HCT116 (cell line): ENCODE measurements at regions not wholly inside any gene's neighbourhood (a gene's known extent, or its start where the extent isn't known, plus 50 kb on each side); places are given as distances from the start of the nearest gene placed in this dataset.

Experiments
- ATAC-seq: fragments of 200-7000 bp; cut with Tn5 transposase; 2 replicates; pipeline ENCODE4 v1.9.1; 2020; ENCODE audit warnings: mild to moderate bottlenecking, moderate library complexity
- BruUV-seq: library from RNA; stranded (reverse); fragments of 400-500 nt; replicated peaks from 2 replicates; lab custom pipeline; 2021; lab: Mats Ljungman, UMichigan
- CTCF ChIA-PET: fragments of 300-600 bp; sonication (Branson Sonifier 250); formaldehyde crosslinking; loops from one replicate; lab custom pipeline; 2021; ENCODE audit warnings: antibody characterized with exemption; lab: Charles Lee
- POLR2A ChIA-PET: fragments of 300-600, 350-600 bp; sonication (Branson Sonifier 250); formaldehyde crosslinking; loops from one replicate; lab custom pipeline; 2021; ENCODE audit warnings: antibody characterized with exemption; lab: Charles Lee
- RAD21 ChIA-PET, 2 experiments: fragments of 300-600 bp; sonication (Branson Sonifier 250); formaldehyde crosslinking; loops; one replicate each; lab custom pipeline; 2023; ENCODE audit warnings: low total read pairs in 2 of 2; ENCODE audit not compliant: uncharacterized antibody in 2 of 2, unreplicated experiment in 2 of 2, low non-redundant PET in 1 of 2; lab: Charles Lee
- DNase-seq: peaks from one replicate; pipeline ENCODE4 v3.0.0-alpha.2; 2010; ENCODE audit warnings: low read depth, low spot score
- H2AFZ ChIP-seq: fragments of 200-600 bp; shearing (Covaris generic), sonication (generic); 2 replicates; pipeline ENCODE4 v1.6.1; 2017; ENCODE audit warnings: low read depth, mixed run types, mixed read lengths, antibody characterized with exemption, low read length; ENCODE audit not compliant: poor library complexity, severe bottlenecking
- H3K27ac ChIP-seq: 2 replicates; pipeline ENCODE4 v1.5.1; 2012; ENCODE audit warnings: low read depth, low read length
- H3K27me3 ChIP-seq: fragments of 200-600 bp; sonication (generic); 2 replicates; pipeline ENCODE4 v1.6.1; 2016; ENCODE audit warnings: mixed run types, low read length, mixed read lengths; ENCODE audit not compliant: insufficient read depth
- H3K36me3 ChIP-seq, 2 experiments: fragments of 200-500 bp in 1 of 2; fragments of 200-600 bp in 1 of 2; sonication (Bioruptor generic) in 1 of 2; sonication (generic) in 1 of 2; 2 replicates each; pipeline versions ENCODE4 v1.5.1 to v1.6.1; 2014 to 2016; ENCODE audit warnings: low read length in 2 of 2, inconsistent platforms in 1 of 2, mixed read lengths in 1 of 2, mixed run types in 1 of 2; ENCODE audit not compliant: insufficient read depth in 2 of 2, control insufficient read depth in 1 of 2
- H3K4me1 ChIP-seq, 2 experiments: fragments of 200-600 bp in 1 of 2; sonication (generic) in 1 of 2; 2 replicates each; pipeline versions ENCODE4 v1.5.1 to v1.6.1; 2012 to 2017; ENCODE audit warnings: low read length in 2 of 2, inconsistent platforms in 1 of 2, mild to moderate bottlenecking in 1 of 2, mixed read lengths in 1 of 2, mixed run types in 1 of 2, moderate library complexity in 1 of 2; ENCODE audit not compliant: insufficient read depth in 2 of 2, control insufficient read depth in 1 of 2
- H3K4me2 ChIP-seq: fragments of 200-600 bp; sonication (generic); 2 replicates; pipeline ENCODE4 v1.6.1; 2017; ENCODE audit warnings: mixed run types, low read length, mixed read lengths
- H3K4me3 ChIP-seq, 2 experiments: fragments of 200-600 bp in 1 of 2; sonication (generic) in 1 of 2; replicated peaks in 1 of 2; 2 replicates each; pipeline ENCODE4 v1.5.1; 2011 to 2016; ENCODE audit warnings: low read length in 2 of 2, control low read depth in 1 of 2, low read depth in 1 of 2, mild to moderate bottlenecking in 1 of 2, mixed read lengths in 1 of 2, mixed run types in 1 of 2
- H3K79me2 ChIP-seq: fragments of 200-600 bp; sonication (generic); 2 replicates; pipeline ENCODE4 v1.6.1; 2017; ENCODE audit warnings: mild to moderate bottlenecking, mixed run types, low read length, moderate library complexity, mixed read lengths; ENCODE audit not compliant: insufficient read depth
- H3K9ac ChIP-seq: fragments of 200-600 bp; sonication (generic); 2 replicates; pipeline ENCODE4 v1.6.1; 2016; ENCODE audit warnings: low read length, mixed read lengths
- H3K9me2 ChIP-seq: fragments of 200-600 bp; sonication (generic), shearing (Covaris generic); 2 replicates; pipeline ENCODE4 v1.6.1; 2017; ENCODE audit warnings: mixed run types, mild to moderate bottlenecking, moderate library complexity; ENCODE audit not compliant: insufficient read depth
- H3K9me3 ChIP-seq, 2 experiments: fragments of 200-500 bp in 1 of 2; fragments of 200-600 bp in 1 of 2; sonication (Bioruptor generic) in 1 of 2; sonication (generic) in 1 of 2; 2 replicates each; pipeline ENCODE4 v1.6.1; 2014 to 2017; ENCODE audit warnings: low read length in 2 of 2, mixed read lengths in 2 of 2, inconsistent platforms in 1 of 2, low read depth in 1 of 2, mild to moderate bottlenecking in 1 of 2, mixed run types in 1 of 2, moderate library complexity in 1 of 2; ENCODE audit not compliant: control insufficient read depth in 1 of 2, insufficient read depth in 1 of 2
- H4K20me1 ChIP-seq: fragments of 200-600 bp; sonication (generic), shearing (Covaris generic); 2 replicates; pipeline ENCODE4 v1.6.1; 2017; ENCODE audit warnings: mixed run types, mild to moderate bottlenecking, moderate library complexity; ENCODE audit not compliant: insufficient read depth
- CEBPB ChIP-seq: IDR thresholded peaks from 2 replicates; pipeline ENCODE4 v1.6.1; 2012; ENCODE audit warnings: low read depth
- EGR1 ChIP-seq: IDR thresholded peaks from 2 replicates; pipeline ENCODE4 v1.6.1; 2012; ENCODE audit warnings: low read depth
- ELF1 ChIP-seq: IDR thresholded peaks from 2 replicates; pipeline ENCODE4 v1.6.1; 2012; ENCODE audit warnings: low read depth, borderline replicate concordance
- EZH2 ChIP-seq: fragments of 200-600 bp; sonication (generic); IDR thresholded peaks from 2 replicates; pipeline ENCODE4 v1.6.1; 2017; ENCODE audit warnings: antibody characterized with exemption, mixed run types
- EZH2phosphoT487 ChIP-seq: fragments of 200-600 bp; IDR thresholded peaks from 2 replicates; pipeline ENCODE4 v1.6.1; 2018; ENCODE audit warnings: antibody characterized with exemption, borderline replicate concordance
- FOSL1 ChIP-seq: IDR thresholded peaks from 2 replicates; pipeline ENCODE4 v1.6.1; 2012; ENCODE audit warnings: low read depth
- JUND ChIP-seq: IDR thresholded peaks from 2 replicates; pipeline ENCODE4 v1.6.1; 2012
- RAD21 ChIP-seq: IDR thresholded peaks from 2 replicates; pipeline ENCODE4 v1.6.1; 2012; ENCODE audit warnings: low read depth, mild to moderate bottlenecking
- SIN3A ChIP-seq: IDR thresholded peaks from 2 replicates; pipeline ENCODE4 v1.6.1; 2012; ENCODE audit warnings: low read depth
- SP1 ChIP-seq: IDR thresholded peaks from 2 replicates; pipeline ENCODE4 v1.6.1; 2012; ENCODE audit warnings: low read depth
- SRF ChIP-seq: IDR thresholded peaks from 2 replicates; pipeline ENCODE4 v1.6.1; 2012; ENCODE audit warnings: low read depth
- TCF7L2 ChIP-seq: IDR thresholded peaks from 2 replicates; pipeline ENCODE4 v1.7.0; 2011; ENCODE audit warnings: borderline replicate concordance, inconsistent platforms; ENCODE audit not compliant: insufficient read depth, insufficient read length; ENCODE audit errors: extremely low read depth
- YY1 ChIP-seq: IDR thresholded peaks from 2 replicates; pipeline ENCODE4 v1.6.1; 2011; ENCODE audit warnings: low read length, low read depth, moderate library complexity, mild to moderate bottlenecking; ENCODE audit not compliant: insufficient replicate concordance; ENCODE audit errors: extremely low read depth
- ZFX ChIP-seq: fragments of 450-650 bp; IDR thresholded peaks from 2 replicates; pipeline ENCODE4 v1.6.1; 2017
- ZNF274 ChIP-seq: fragments of 200-500 bp; sonication (Bioruptor generic); IDR thresholded peaks from 2 replicates; pipeline ENCODE4 v1.6.1; 2014; ENCODE audit warnings: mild to moderate bottlenecking, low read depth, low read length, inconsistent platforms
- intact Hi-C: fragments of 100-400 bp; cut with micrococcal nuclease; formaldehyde crosslinking; loops from 2 replicates; pipeline ENCODE4 v1.10.0; 2022
- TF ChIP-seq, protein P1 (sequence below): IDR thresholded peaks from 2 replicates; pipeline ENCODE4 v1.6.1; 2012
- TF ChIP-seq, protein P2 (sequence below): IDR thresholded peaks from 2 replicates; pipeline ENCODE4 v1.6.1; 2012
- TF ChIP-seq, protein P3 (sequence below): IDR thresholded peaks from 2 replicates; pipeline ENCODE4 v1.6.1; 2012; ENCODE audit warnings: low read depth
- TF ChIP-seq, protein P4 (sequence below), 3 experiments: fragments of 200-600 bp in 1 of 3; sonication (generic) in 1 of 3; IDR thresholded peaks in 2 of 3; conservative IDR thresholded peaks in 1 of 3; 2 replicates each; pipeline ENCODE4 v1.5.1; 2012 to 2017; ENCODE audit warnings: low read depth in 2 of 3, low read length in 2 of 3, antibody characterized with exemption in 1 of 3, borderline replicate concordance in 1 of 3, control low read depth in 1 of 3, mild to moderate bottlenecking in 1 of 3, mixed read lengths in 1 of 3, mixed run types in 1 of 3, moderate library complexity in 1 of 3; ENCODE audit not compliant: insufficient read depth in 1 of 3

DNA sequence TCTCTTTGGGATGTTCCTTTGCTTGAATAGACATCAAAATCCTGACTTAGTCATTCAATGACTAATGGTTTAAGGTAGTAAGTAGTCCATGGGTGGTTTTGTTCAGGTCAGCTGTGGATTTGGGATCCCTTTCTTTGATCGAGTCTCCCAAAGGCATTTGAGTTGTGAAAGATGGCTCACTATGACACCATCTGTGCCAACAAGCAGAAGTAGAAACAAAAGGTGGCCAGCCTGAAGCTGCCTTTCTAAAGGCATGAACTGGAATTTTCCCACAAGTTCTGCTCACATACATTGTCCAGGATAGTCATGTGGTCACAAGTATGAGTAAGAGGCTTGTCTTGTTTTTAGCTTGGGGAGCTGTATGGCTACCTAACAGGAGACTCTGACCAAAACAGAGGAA is 129.9 kb downstream of the CCNG2 start:
- ChIA-PET RAD21 (no interaction called here), POLR2A (no interaction called here), CTCF (no interaction called here)
- BruUV-seq: no TSS peak
- intact Hi-C loops: no loop called here
- H3K36me3 ChIP-seq: no peaks in the 10 kb centered on the region
- H3K27ac ChIP-seq: no peak overlapping the region
- no peak for TF ChIP-seq SIN3A
- no peak for TF ChIP-seq EZH2
- TF ChIP-seq JUND: no peak
- TF ChIP-seq EGR1: no peak
- no peak for TF ChIP-seq TCF7L2
- TF ChIP-seq RAD21: no peak
- no peak for TF ChIP-seq YY1
- TF ChIP-seq SP1: no peak
- no peak for TF ChIP-seq ELF1
- TF ChIP-seq ZNF274: no peak
- TF ChIP-seq, protein P1, sequence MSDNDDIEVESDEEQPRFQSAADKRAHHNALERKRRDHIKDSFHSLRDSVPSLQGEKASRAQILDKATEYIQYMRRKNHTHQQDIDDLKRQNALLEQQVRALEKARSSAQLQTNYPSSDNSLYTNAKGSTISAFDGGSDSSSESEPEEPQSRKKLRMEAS: no peak
- TF ChIP-seq CEBPB: no peak
- TF ChIP-seq SRF: no peak
- TF ChIP-seq EZH2phosphoT487: no peak
- TF ChIP-seq, protein P2, sequence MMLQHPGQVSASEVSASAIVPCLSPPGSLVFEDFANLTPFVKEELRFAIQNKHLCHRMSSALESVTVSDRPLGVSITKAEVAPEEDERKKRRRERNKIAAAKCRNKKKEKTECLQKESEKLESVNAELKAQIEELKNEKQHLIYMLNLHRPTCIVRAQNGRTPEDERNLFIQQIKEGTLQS: no peak
- TF ChIP-seq, protein P3, sequence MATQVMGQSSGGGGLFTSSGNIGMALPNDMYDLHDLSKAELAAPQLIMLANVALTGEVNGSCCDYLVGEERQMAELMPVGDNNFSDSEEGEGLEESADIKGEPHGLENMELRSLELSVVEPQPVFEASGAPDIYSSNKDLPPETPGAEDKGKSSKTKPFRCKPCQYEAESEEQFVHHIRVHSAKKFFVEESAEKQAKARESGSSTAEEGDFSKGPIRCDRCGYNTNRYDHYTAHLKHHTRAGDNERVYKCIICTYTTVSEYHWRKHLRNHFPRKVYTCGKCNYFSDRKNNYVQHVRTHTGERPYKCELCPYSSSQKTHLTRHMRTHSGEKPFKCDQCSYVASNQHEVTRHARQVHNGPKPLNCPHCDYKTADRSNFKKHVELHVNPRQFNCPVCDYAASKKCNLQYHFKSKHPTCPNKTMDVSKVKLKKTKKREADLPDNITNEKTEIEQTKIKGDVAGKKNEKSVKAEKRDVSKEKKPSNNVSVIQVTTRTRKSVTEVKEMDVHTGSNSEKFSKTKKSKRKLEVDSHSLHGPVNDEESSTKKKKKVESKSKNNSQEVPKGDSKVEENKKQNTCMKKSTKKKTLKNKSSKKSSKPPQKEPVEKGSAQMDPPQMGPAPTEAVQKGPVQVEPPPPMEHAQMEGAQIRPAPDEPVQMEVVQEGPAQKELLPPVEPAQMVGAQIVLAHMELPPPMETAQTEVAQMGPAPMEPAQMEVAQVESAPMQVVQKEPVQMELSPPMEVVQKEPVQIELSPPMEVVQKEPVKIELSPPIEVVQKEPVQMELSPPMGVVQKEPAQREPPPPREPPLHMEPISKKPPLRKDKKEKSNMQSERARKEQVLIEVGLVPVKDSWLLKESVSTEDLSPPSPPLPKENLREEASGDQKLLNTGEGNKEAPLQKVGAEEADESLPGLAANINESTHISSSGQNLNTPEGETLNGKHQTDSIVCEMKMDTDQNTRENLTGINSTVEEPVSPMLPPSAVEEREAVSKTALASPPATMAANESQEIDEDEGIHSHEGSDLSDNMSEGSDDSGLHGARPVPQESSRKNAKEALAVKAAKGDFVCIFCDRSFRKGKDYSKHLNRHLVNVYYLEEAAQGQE: no peak
- TF ChIP-seq FOSL1: no peak
- TF ChIP-seq ZFX: no peak
- TF ChIP-seq, protein P4, sequence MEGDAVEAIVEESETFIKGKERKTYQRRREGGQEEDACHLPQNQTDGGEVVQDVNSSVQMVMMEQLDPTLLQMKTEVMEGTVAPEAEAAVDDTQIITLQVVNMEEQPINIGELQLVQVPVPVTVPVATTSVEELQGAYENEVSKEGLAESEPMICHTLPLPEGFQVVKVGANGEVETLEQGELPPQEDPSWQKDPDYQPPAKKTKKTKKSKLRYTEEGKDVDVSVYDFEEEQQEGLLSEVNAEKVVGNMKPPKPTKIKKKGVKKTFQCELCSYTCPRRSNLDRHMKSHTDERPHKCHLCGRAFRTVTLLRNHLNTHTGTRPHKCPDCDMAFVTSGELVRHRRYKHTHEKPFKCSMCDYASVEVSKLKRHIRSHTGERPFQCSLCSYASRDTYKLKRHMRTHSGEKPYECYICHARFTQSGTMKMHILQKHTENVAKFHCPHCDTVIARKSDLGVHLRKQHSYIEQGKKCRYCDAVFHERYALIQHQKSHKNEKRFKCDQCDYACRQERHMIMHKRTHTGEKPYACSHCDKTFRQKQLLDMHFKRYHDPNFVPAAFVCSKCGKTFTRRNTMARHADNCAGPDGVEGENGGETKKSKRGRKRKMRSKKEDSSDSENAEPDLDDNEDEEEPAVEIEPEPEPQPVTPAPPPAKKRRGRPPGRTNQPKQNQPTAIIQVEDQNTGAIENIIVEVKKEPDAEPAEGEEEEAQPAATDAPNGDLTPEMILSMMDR (IDR thresholded peaks at IDR 0.05 in 2 of 3, conservative IDR thresholded peaks at IDR 0.05 in 1 of 3; ENCODE audit: borderline replicate concordance in 1 of 3, insufficient read depth in 1 of 3, low read depth in 2 of 3, low read length in 2 of 3): no peak
- no peak overlapping the region for H3K4me3 ChIP-seq
- H3K9ac ChIP-seq: no peak overlapping the region
- H3K4me2 ChIP-seq: no peak overlapping the region
- no peaks in the 10 kb centered on the region for H3K4me1 ChIP-seq
- peaks cover 18% of the 10 kb centered on the region; the same call in 1 of the 2 replicates for H3K27me3 ChIP-seq
- H3K79me2 ChIP-seq: no peaks in the 10 kb centered on the region
- H3K9me3 ChIP-seq: no peaks in the 10 kb centered on the region
- DNase-seq (no peak), ATAC-seq (no peak)
- no peaks in the 10 kb centered on the region for H4K20me1 ChIP-seq
- H2AFZ ChIP-seq: no peak overlapping the region
- no peaks in the 10 kb centered on the region for H3K9me2 ChIP-seq
